GM18858 (cell line): ENCODE measurements at regions not wholly inside any gene's neighbourhood (a gene's known extent, or its start where the extent isn't known, plus 50 kb on each side); places are given as distances from the start of the nearest gene placed in this dataset.
"Not testable (repeated sequence)": the region's sequence is repeated elsewhere in the genome, so short reads cannot be mapped to it uniquely, and the experiment has no call there.

Source experiments
- ATAC-seq: cut with Tn5 transposase; IDR thresholded peaks from one replicate; pipeline ENCODE4 v1.9.1; 2021; ENCODE audit not compliant: unreplicated experiment

DNA sequence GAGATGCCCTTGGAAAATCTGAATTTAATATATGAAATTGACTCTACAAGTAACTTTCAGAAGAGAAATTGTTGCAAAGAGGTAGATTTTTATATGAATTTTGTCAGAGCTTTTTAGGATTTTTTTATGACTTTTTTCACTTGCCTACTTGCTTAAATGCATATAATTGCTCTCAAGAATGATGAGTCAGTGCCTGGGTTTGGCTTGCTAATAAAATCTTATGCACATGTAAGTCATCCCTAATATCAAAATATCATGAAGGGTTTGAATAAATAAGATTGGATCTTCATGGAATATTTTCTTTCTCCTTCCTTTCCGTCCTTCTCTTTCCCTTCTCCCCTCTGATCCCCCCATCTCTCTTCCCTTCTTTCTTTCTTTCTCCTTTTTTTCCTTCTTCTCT lies 354.1 kb downstream of the TXNL1 start:
- no peak for ATAC-seq

DNA sequence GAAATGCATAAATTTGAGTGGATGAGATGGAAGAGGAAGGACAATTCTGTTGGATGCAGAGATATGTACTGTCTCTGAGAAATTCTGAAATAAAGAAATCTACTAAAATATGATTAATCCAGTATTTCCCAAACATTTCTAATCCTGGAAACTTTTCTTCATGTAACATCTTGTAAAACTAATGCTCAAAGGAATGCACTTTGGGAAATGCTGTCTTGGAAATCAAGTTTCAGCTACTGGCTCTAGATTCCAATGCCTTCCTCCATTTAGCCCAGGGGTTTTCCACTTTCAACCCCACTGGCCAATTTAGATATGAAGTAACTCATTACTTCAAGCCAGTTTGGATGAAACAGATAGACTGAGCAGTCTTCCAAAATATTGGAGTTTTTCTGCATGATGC lies 355.1 kb downstream of the TXNL1 start:
- ATAC-seq: no peak

DNA sequence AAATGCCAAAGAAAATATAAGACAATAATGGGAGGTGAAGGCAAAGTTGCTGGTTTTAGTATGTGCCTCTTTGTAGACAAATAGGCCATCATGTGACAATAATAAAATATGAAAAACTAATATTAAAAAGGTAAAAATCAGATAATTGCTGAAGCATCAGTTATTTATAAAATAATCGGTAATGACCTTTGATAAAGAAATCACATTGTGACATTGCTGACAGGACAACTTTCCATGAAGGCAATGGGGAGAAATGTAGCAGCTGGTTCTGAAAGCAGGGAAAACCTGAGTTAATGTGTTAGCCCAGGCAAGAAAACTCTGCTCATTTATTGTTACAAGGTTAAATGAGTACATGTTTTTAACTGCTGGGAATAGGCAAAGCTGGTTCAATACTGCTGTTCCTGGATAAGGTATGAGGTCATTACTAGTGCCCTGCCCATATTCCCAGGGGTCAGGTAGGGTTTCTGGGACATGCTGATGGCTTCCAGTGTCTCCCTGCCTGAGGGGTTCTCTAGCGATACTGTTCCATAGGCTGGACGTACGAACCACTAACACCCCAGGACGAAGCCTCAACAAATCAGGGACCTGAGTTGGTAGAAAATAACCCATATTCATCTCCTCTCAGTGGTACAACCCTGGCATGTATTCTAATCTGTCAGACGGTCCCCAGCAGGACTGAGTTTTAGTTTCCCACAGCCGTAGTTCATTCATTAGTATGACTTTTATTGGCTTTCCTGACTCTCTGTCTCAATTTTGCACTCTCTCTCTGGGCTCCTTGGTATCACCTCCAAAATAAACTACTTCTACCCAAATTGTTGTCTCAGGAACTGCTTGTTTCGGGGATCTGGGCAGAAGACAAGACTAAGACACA lies 355.9 kb downstream of the TXNL1 start:
- no peak for ATAC-seq

DNA sequence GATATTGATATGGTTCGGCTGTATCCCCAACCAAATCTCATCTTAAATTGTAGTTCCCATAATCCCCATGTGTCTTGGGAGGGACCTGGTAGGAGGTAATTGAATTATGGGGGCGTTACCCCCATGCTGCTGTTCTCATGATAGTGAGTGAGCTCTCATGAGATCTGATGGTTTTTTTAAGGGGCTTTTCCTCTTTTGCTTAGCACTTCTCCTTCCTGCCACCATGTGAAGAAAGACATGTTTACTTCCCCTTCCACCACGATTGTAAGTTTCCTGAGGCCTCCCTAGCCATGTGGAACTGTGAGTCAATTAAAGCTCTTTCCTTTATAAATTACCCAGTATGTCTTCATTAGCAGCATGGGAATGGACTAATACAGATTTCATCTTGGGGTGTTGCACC lies 358.6 kb downstream of the TXNL1 start:
- not testable (repeated sequence) for ATAC-seq

DNA sequence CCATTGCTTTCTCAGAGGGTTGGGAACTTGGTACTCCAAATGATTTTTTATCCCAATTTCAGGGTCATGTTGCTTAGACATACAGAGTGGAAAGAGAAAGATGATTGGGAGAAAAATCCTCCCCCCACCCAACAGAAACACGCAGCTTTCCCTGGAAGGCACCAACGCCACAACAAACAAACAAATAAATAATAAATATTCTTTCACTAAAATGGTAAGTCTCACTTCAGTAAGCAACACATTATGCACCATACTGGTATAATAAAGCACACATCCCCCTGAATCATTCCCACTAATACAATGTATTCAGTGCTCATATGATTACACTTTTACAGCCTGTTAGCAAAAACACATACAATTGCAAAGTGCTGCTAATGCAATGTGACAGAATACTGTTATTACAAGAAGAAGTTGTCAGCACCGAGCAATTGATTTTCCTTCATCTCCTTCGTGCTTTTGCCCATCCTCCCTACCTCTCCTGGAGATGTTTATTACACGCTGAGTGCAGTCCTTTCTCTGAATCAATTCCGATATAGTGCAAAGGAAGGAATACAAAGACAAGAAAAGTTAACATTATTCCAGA lies 359.9 kb downstream of the TXNL1 start:
- ATAC-seq: no peak

DNA sequence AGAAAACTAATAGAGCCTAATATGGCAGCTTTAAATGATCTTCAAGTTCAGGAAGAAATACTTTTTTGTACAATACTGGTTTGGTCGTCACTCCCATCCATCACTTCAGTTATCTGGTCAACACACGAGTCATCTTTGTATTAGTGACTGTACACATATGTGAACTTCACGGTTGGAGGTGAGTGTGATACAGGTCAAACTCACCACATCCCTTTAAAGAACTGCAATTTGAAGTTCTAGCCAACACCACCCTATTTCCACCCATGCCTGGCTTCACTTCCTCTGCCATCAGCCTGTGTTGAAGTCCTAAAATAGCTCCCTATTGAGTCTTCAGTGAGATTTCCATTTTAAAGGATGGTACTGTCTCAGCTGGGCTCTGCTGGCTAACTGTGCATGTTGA lies 361.9 kb downstream of the TXNL1 start:
- ATAC-seq: no peak

DNA sequence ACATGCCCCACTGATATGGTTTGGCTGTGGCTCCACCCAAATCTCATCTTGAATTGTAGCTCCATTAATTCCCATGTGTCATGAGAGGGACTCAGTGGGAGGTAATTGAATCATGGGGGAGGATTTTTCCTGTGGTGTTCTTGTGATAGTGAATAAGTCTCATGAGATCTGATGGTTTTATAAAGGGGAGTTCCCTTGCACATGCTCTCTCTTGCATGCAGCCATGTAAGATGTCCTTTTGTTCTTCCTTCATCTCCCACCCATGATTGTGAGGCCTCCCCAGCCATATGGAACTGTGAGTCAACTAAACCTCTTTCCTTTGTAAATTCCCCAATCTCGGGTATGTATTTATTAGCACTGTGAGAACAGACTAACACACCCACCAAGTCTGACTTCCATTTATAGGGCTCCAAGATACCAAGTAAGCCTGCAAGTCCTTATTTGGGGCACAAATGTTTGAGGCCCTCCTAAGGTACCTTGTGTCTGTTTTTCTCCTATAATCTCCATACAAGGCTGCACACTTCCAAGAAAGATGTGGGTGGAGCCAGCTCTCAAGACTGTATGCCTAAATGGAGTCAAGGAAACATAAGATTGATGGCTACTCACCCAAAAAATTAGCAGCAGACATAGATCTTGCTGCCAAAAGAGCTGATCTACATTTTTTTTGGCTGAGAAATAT lies 364.7 kb downstream of the TXNL1 start:
- ATAC-seq: no peak

DNA sequence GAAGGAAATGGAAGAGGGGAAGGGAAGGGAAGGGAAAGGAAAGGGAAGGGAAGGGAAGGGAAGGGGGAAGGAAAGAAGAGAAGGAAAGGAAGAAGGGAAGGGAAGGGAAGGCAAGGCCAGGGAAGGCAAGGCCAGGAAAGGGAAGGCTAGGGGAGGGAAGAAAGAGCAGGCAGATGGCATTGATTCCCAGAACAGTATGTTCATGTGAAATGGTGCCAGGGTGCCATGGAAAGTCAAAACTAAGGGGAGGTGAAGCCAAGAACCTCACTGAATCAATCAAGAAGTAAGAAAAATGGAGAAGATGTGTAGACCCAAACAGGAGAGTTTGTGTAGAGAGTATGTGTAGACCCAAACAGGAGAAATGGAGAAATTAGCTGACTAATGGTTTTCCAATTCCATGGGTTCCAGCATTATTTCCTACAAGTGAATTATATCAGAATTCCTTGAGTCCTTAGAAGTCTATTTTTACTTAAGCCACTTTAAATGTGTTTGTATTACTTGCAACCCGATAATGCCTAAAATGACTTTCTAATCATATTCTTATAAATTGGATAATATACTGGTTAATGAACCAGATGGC lies 367.6 kb downstream of the TXNL1 start:
- ATAC-seq: no peak

DNA sequence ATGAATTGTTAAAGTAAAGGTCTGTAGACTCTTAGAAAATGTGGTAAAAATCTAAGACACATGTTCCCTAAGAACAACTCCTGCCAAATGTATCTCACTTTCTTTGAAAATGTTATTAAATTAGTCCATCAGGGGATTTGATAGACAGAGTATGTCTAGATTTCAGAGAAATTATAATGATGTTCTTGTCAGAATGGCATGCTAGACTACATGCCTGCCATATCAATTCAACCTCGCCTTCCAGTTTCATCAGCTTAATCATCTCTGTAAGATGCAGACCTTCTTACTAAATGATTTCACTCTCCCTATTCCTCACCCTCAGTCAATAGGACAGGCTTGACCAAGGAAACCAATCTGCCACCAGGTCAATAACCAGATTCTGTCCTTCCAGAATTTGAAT lies 368.4 kb downstream of the TXNL1 start:
- no peak for ATAC-seq

DNA sequence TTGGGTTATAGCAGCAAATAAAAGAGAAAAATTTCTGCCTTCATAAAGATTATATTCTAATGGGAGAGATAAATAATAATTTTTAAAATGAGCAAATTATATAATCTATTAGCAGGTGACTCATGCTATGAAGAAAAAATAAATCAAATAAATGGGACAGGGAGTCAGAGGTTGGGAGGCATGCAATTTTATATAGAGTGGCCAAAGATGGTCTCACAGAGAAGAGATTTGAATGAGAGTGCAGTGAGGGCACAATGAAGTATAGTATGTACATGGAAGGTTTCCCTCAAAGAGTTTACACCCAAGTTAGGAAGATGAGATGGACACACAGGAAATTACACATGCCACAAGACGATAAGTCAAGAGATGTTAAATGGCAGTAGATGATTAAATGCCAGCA lies 369.4 kb downstream of the TXNL1 start:
- ATAC-seq: no peak

DNA sequence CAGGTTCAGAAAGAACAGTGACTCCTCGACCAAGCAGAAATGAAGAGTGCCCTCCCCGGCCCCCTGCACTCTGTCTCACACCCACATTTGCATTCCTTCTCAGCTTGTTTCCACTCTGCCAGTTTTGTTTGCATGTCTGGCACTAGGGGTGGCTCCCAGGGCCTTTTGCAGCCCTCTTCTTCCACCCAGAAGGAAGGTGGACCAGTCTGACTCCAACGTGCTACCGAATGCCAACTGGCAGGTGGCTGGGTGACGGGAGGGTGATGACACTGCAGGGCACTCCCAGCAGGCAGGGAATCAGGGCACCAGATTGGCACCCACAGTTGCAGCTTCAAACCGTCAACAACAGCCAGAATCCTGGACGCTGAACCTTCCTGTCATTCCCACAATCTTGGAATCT lies 371.1 kb downstream of the TXNL1 start:
- ATAC-seq: no peak

DNA sequence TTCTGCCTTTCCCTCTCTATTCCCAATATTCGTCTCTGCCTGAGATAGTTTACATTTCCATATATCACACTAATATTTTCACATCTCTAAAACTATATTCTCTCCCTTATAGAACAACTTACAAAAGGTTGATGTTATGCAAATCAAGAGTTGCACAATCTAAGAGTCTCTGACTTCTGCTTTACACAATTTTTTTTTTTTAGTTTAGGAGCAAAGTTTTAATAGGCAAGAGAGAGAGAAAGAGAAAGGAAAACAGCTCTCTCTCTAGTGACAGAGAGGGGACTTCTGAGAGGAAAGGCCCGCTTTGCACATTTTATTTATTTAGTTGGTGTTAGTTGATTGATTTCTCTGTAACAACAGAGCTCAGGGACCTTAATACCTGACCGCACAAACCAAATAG lies 380.2 kb downstream of the TXNL1 start:
- no peak for ATAC-seq

DNA sequence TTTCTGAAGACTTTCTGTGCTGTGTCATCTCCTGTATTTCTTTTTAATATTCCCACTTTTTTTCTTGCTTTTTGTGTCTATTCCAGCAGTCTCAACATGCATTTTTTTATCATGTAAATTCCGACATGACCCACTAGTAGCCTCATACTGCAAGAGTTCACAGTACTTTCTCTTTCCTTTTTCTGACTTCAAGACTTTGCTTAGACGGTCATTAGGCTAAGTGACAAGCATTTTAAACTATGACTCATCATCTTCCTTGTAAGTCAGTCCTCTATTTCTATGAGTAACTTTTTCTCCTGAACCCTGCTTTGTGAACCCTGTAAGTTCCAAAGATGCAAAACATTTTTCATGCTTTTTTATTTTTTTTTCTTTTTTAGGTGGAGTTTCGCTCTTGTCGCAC lies 381.2 kb downstream of the TXNL1 start:
- ATAC-seq: peak; percentile 87

DNA sequence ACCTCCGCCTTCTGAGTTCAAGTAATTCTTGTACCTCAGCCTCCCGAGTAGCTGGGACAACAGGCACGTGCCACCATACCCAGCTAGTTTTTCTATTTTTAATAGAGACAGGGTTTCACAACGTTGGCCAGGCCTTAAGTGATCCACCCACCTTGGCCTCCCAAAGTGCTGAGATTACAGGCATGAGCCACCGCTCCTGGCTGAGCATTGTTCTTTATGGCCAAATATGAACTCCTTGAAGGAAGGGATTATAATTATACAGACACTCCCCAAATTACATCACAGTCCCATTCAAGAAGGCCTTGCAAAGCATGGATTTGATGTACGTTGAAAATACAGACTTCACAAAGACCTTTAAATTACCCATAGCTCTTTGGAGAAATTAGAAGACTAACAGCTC lies 381.7 kb downstream of the TXNL1 start:
- ATAC-seq: no peak

DNA sequence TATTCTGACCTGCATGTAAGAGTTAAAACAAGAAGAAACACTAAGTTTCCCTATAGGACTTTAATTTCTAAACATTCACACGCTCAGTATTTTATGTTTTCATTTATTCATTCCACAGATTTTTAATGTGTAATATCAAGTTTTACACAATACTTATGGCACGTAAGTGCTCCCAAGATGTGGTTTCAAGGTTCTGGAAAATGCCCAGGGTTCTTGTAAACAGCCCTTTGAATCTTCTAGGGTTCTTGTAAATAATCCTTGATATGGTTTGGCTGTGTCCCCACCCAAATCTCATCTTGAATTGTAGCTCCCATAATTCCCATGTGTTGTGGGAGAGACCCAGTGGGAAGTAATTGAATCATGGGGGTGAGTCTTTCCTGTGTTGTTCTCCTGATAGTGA lies 383.0 kb downstream of the TXNL1 start:
- no peak for ATAC-seq

DNA sequence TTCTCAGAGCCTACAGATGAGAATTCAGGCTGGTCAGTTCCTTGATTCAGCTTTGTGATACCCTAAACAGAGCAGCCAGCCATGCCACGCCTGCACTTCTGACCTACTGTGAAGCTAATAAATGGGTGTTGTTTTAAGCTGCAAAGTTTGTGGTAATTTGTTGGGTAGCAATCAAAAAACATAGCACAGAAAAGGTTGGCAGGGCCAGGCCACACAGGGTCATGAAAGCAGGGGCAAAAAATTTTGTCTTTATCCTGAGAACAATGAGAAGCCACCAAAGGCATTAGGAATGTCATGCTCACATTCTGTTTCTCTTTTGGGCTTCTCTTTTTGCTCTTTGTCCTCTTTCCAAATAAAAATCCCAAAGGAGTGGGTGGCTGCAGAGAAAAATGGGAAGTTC lies 385.9 kb downstream of the TXNL1 start:
- ATAC-seq: no peak

DNA sequence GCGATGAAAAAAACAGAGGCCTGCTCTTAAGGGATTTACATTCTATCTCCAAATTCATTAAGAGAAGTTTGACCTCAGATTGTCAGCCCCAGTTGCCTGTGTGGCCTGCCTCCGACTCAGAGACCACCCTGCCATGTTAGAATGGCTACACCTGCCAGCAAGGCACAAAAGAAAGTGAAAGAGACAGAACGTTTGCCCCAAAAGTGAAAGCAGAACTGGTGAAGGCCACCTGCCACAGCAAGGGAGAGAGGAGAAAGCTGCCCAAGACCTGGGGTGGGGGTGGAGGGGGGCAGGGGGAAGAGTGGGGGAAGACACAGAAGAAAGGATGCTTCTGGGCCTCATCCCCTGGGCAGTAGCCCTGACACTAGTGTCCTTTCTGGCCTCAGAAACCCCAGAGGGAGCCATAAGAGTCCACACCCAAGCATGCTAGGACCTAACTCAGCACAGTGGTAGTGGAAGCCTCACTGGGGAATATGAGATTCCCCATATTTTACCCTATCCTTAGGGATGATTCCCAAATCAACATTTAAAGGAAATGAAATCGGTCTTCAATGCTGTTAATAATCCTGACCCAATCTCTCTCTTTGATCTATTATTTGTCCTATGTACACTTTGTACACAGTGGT lies 389.7 kb downstream of the TXNL1 start:
- peak; percentile 96 for ATAC-seq

DNA sequence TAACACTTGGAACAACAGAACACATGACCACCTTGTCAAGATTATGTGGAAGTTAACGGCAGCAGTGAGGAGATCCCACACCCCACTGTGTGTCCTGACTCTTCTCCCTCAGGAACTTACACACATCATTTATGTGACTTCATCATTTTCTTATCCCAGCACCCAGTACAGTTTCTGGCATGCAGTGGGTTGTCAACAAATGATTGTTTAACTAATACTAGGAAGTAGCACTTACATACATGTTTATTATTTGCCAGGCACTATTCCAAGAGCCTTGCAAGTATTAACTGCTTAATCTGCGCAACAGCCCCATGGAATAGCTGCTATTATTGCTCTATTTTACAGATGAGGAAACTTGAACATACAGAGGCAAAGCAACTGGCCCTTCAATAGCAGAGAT lies 391.5 kb downstream of the TXNL1 start:
- ATAC-seq: no peak

DNA sequence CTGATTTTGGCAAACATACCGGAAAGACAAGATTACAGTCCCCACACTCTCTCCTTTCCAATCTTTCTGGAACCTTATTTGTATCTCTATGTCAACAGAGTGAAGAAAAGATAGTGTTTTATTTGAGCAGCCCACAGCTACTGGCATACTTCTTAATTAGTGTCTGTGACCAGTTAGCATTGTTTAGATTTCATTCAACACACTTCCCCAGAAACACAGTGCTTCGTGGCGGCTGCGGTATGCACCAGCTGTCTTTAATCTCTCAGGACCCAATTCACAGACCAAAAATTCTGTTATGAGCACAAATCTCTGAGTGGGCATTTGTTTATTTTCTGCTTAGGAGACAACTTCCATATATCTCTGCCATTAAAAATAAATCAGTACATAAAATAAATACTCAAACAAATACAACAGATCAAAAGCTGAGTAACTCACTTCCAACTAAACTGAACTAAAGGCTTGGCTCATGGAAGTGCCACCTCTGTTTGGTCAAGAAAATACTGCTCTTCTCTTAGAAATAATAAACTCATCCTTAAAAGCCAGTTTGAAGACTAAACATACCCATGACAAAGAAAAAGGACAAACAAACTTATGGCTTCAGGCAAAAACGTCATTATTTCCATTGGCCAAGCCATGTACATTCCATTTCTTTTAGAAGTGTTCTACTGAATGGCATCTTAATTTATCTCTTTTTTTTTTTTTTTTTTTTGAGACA lies 392.4 kb downstream of the TXNL1 start:
- ATAC-seq: no peak

DNA sequence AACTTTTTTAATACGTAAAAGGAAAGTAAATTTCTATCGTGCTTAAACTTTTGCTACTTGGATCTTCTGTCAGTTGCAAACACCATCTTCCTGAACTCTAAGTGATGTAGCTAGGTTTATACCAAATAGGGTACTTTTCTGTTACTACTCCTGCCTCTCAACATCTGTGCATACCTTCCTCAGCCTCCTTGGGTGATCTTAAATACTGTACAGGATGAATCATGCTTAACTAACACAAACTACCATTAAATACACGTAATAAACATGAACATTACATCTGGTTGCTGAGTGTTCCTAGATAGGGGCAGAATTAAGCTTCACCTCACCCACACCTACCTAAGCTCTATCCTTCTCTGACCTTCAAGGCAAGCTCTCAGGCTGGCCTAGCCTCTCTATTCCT lies 398.0 kb downstream of the TXNL1 start:
- no peak for ATAC-seq

DNA sequence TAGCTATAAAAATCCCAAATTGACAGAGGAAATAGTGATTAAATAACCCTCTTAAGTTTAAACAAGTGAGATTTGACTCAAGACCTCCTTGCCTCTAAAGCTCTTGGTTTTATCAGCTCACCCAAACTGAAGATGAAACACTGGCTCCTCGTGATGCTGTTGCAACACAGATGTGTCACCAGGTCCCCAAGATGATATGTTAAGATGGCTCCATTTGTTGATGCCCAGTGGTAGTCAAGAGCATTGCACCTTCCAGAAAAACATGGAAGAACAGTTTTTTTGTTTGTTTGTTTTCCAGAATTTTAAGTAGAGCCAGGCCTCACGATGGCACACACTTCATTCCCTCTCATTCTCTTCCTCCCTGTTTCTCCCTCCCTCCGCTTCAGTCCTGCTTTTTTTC lies 399.8 kb downstream of the TXNL1 start:
- no peak for ATAC-seq
